HepG2 (cell line): ENCODE measurements at regions not wholly inside any gene's neighbourhood (a gene's known extent, or its start where the extent isn't known, plus 50 kb on each side); places are given as distances from the start of the nearest gene placed in this dataset.

Source experiments
- ATAC-seq: fragments of 200-7000 bp; cut with Tn5 transposase; 3 replicates; pipeline ENCODE4 v1.9.1; 2020; ENCODE audit warnings: mild to moderate bottlenecking, moderate library complexity
- BruUV-seq: library from RNA; stranded (reverse); fragments of 400-500 nt; replicated peaks from 2 replicates; lab custom pipeline; 2021; lab: Mats Ljungman, UMichigan
- CTCF ChIA-PET: fragments of 300-600 bp; formaldehyde crosslinking; extraction: SDS; loops from one replicate; lab custom pipeline; 2021; ENCODE audit warnings: low total read pairs, inconsistent platforms, low intra/inter-chr PET ratio; lab: Yijun Ruan, JAX
- POLR2A ChIA-PET: fragments of 350-600 bp; sonication (Branson Sonifier 250); formaldehyde crosslinking; loops from one replicate; lab custom pipeline; 2020; ENCODE audit warnings: antibody characterized with exemption, inconsistent platforms; lab: Yijun Ruan, JAX
- DNase-seq: peaks from one replicate; pipeline ENCODE4 v3.0.0-alpha.2; 2015; ENCODE audit warnings: low spot score
- FAIRE-seq: peaks from 3 replicates; lab custom pipeline; 2011; peaks lifted over from hg19 to GRCh38; lab: Jason Lieb, UNC
- H2AFZ ChIP-seq: one replicate; pipeline ENCODE4 v1.6.1; 2011; ENCODE audit warnings: low read length, inconsistent platforms
- H3K27ac ChIP-seq: fragments of 300-600 bp; 3 replicates; pipeline ENCODE4 v1.8.0; 2011; ENCODE audit warnings: mixed run types, mild to moderate bottlenecking, mixed read lengths, low read length, inconsistent platforms; ENCODE audit not compliant: insufficient read depth; ENCODE audit errors: extremely low read length
- H3K27me3 ChIP-seq, 2 experiments: fragments of 200-600 bp in 1 of 2; 2 replicates in 1 of 2; 3 replicates in 1 of 2; pipeline versions ENCODE4 v1.6.0 to v1.8.0; 2011; ENCODE audit warnings: low read length in 2 of 2, mild to moderate bottlenecking in 2 of 2, moderate library complexity in 2 of 2, inconsistent platforms in 1 of 2; ENCODE audit not compliant: insufficient read depth in 2 of 2, control insufficient read depth in 1 of 2
- H3K36me3 ChIP-seq, 2 experiments: fragments of 200-600 bp in 1 of 2; replicated peaks in 1 of 2; 2 replicates in 1 of 2; 3 replicates in 1 of 2; pipeline versions ENCODE4 v1.5.1 to v1.8.0; 2011; ENCODE audit warnings: low read length in 2 of 2, inconsistent platforms in 1 of 2; ENCODE audit not compliant: insufficient read depth in 2 of 2, control insufficient read depth in 1 of 2
- H3K4me1 ChIP-seq: 2 replicates; pipeline ENCODE4 v1.5.1; 2012; ENCODE audit warnings: low read length, inconsistent platforms; ENCODE audit not compliant: insufficient read depth
- H3K4me2 ChIP-seq: 2 replicates; pipeline ENCODE4 v1.6.0; 2011; ENCODE audit warnings: low read depth, low read length, inconsistent platforms
- H3K4me3 ChIP-seq, 3 experiments: fragments of 200-600 bp in 1 of 3; sonication (generic), shearing (Covaris generic) in 1 of 3; replicated peaks in 1 of 3; 2 replicates each; pipeline ENCODE4 v1.5.1; 2011 to 2016; ENCODE audit warnings: low read length in 3 of 3, inconsistent platforms in 2 of 3, low read depth in 2 of 3, mild to moderate bottlenecking in 2 of 3, control low read depth in 1 of 3, mixed read lengths in 1 of 3; ENCODE audit not compliant: insufficient read depth in 1 of 3
- H3K79me2 ChIP-seq: one replicate; pipeline ENCODE4 v1.6.1; 2011; ENCODE audit warnings: low read length, inconsistent platforms; ENCODE audit not compliant: insufficient read depth
- H3K9ac ChIP-seq: 2 replicates; pipeline ENCODE4 v1.6.0; 2011; ENCODE audit warnings: mild to moderate bottlenecking, low read depth, low read length, inconsistent platforms; ENCODE audit not compliant: insufficient read depth
- H3K9me3 ChIP-seq: 2 replicates; pipeline ENCODE4 v1.5.1; 2012; ENCODE audit warnings: mild to moderate bottlenecking, low read length
- H4K20me1 ChIP-seq: 2 replicates; pipeline ENCODE4 v1.6.0; 2011; ENCODE audit warnings: inconsistent platforms, mild to moderate bottlenecking, low read length, moderate library complexity; ENCODE audit not compliant: insufficient read depth
- GABPB1 ChIP-seq: IDR thresholded peaks from 2 replicates; pipeline ENCODE4 v1.6.1; 2016; ENCODE audit warnings: mild to moderate bottlenecking, missing genetic modification reagents, moderate library complexity, missing compliant biosample characterization
- MAFG ChIP-seq: sonication (generic); formaldehyde crosslinking; IDR thresholded peaks from 2 replicates; pipeline ENCODE4 v1.5.1; 2020; ENCODE audit warnings: mild to moderate bottlenecking, missing genetic modification reagents
- MNT ChIP-seq: fragments of 450-650 bp; IDR thresholded peaks from 2 replicates; pipeline ENCODE4 v1.6.1; 2016
- PBX2 ChIP-seq: IDR thresholded peaks from 2 replicates; pipeline ENCODE4 v1.6.1; 2016; ENCODE audit warnings: control low read depth
- SNAI1 ChIP-seq: sonication (generic); formaldehyde crosslinking; IDR thresholded peaks from 2 replicates; pipeline ENCODE4 v1.5.0; 2020; ENCODE audit warnings: mild to moderate bottlenecking, missing genetic modification reagents, borderline replicate concordance
- TCF7 ChIP-seq: sonication (generic); IDR thresholded peaks from 2 replicates; pipeline ENCODE4 v1.6.1; 2016; ENCODE audit warnings: antibody characterized with exemption, low read depth
- ZFP36L2 ChIP-seq: sonication (generic); formaldehyde crosslinking; IDR thresholded peaks from 2 replicates; pipeline ENCODE4 v1.4.0; 2020; ENCODE audit warnings: missing genetic modification reagents
- ZFP82 ChIP-seq: sonication (generic); formaldehyde crosslinking; IDR thresholded peaks from 2 replicates; pipeline ENCODE4 v1.5.1; 2020; ENCODE audit warnings: mild to moderate bottlenecking, missing genetic modification reagents, borderline replicate concordance
- ZFX ChIP-seq: sonication (generic); formaldehyde crosslinking; IDR thresholded peaks from 2 replicates; pipeline ENCODE4 v1.4.0; 2020; ENCODE audit warnings: mild to moderate bottlenecking, low read depth, missing genetic modification reagents, moderate library complexity
- ZNF256 ChIP-seq: sonication (generic); formaldehyde crosslinking; conservative IDR thresholded peaks from 2 replicates; pipeline ENCODE4 v1.4.0; 2020; ENCODE audit warnings: missing genetic modification reagents
- ZNF354B ChIP-seq: sonication (generic); formaldehyde crosslinking; IDR thresholded peaks from 2 replicates; pipeline ENCODE4 v1.8.0; 2022; ENCODE audit warnings: mild to moderate bottlenecking, missing genetic modification reagents
- ZNF589 ChIP-seq: sonication (generic); formaldehyde crosslinking; conservative IDR thresholded peaks from 2 replicates; pipeline ENCODE4 v1.8.0; 2022; ENCODE audit warnings: mild to moderate bottlenecking, moderate library complexity, missing genetic modification reagents
- ZNF83 ChIP-seq: sonication (generic); formaldehyde crosslinking; IDR thresholded peaks from 2 replicates; pipeline ENCODE4 v1.4.0; 2020; ENCODE audit warnings: missing genetic modification reagents, mild to moderate bottlenecking, borderline replicate concordance
- WGBS: methylation state at CpG from one replicate; pipeline ENCODE4 v1.1.6; 2017; ENCODE audit warnings: low lambda C conversion rate; 5-methylcytosine and 5-hydroxymethylcytosine counted together
- in situ Hi-C: cut with HindIII; loops from 2 replicates; pipeline ENCODE4 v1.10.0; 2017; ENCODE audit warnings: low pct_unique_long_range_greater_than_20kb; ENCODE audit not compliant: extremely low pct_ligation_motif_present
- intact Hi-C: fragments of 100-400 bp; cut with micrococcal nuclease; formaldehyde crosslinking; loops from one replicate; pipeline ENCODE4 v1.10.0; 2022; ENCODE audit not compliant: unreplicated experiment
- TF ChIP-seq, protein P1 (sequence below): sonication (generic); formaldehyde crosslinking; IDR thresholded peaks from 2 replicates; pipeline ENCODE4 v1.8.0; 2022; ENCODE audit warnings: missing genetic modification reagents, mild to moderate bottlenecking, inconsistent platforms, borderline replicate concordance

DNA sequence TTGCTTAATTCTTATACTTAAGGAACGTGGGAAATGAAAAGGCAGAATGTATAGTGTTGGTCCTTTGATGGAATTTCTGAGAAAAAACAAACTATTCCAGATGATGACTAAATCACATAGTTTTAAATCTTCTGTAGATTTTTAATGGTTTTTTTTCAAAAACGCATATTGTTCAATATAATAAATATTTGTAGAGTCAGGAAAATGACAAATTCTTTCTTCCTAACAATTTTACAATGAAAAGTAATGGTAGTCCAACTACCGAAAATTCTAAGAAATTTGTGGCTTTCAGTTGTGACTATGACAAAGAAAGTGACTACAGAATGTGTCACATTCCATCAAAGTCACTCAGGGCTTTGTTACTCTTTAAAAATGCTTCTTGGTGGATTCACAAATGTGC is 164.8 kb upstream of the PITX2 start (continued):
- TF ChIP-seq PBX2 (CRISPR knock-in tag), result no peak

- H3K4me3 ChIP-seq, result no peak overlapping the region
- DNase-seq (no peak), ATAC-seq (no peak), FAIRE-seq (no peak)
- POLR2A ChIA-PET, result no interaction called here
- H3K4me2 ChIP-seq, result no peak overlapping the region
- no peaks in the 10 kb centered on the region for H3K27me3 ChIP-seq
- BruUV-seq, result no TSS peak
- 1% methylated on average over 3 of the region's 3 CpGs for WGBS
- H3K4me1 ChIP-seq, result no peaks in the 10 kb centered on the region
- H3K9me3 ChIP-seq, result no peaks in the 10 kb centered on the region
- in situ Hi-C loops, result no loop called here
- no peaks in the 10 kb centered on the region for H3K79me2 ChIP-seq
- intact Hi-C loops, result no loop called here
- CTCF ChIA-PET, result no interaction called here
- no peak overlapping the region for H3K27ac ChIP-seq
- no peak for TF ChIP-seq ZNF256 (CRISPR knock-in tag)
- no peak for TF ChIP-seq TCF7
- no peak for TF ChIP-seq MNT
- no peak for TF ChIP-seq MAFG (CRISPR knock-in tag)
- H3K36me3 ChIP-seq, result no peaks in the 10 kb centered on the region
- H3K9ac ChIP-seq, result no peak overlapping the region
- no peak overlapping the region for H2AFZ ChIP-seq
- H4K20me1 ChIP-seq, result no peaks in the 10 kb centered on the region
These were observed 165.4 kb upstream of the PITX2 start for GRCh38 chr4:110788302-110788701.

DNA sequence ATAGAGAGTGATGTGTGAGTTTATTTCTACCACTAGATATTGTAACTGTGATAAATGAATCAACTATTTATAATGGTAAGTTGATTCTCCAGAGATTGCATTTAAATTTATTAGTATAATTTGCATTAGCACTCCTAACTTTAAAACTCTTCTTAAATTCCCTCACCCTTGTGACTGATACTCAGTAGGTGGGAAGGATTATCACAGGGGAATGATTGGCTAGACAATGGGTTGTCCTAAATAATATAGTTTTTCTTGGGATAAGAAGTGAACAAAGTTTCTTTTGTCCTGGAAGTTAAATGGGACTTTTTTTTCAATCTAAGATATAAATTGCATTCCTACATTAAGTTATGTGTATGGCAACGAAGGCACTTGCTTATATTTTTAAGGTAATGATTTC is 169.2 kb upstream of the PITX2 start:
- no TSS peak for BruUV-seq
- no peaks in the 10 kb centered on the region for H3K9me3 ChIP-seq
- no peak overlapping the region for H3K9ac ChIP-seq
- no peaks in the 10 kb centered on the region for H4K20me1 ChIP-seq
- no peak overlapping the region for H3K27ac ChIP-seq
- ATAC-seq (no peak), FAIRE-seq (no peak), DNase-seq (no peak)
- WGBS, result 0% methylated on average over 1 of the region's 1 CpG
- no peak overlapping the region for H3K4me2 ChIP-seq
- CTCF ChIA-PET, result no interaction called here
- H3K4me1 ChIP-seq, result no peaks in the 10 kb centered on the region
- POLR2A ChIA-PET, result no interaction called here
- H3K27me3 ChIP-seq, result no peaks in the 10 kb centered on the region
- H3K79me2 ChIP-seq, result no peaks in the 10 kb centered on the region
- intact Hi-C loops (no loop called here), in situ Hi-C loops (no loop called here)
- H3K36me3 ChIP-seq, result no peaks in the 10 kb centered on the region
- TF ChIP-seq ZFP82 (CRISPR knock-in tag), result no peak
- no peak for TF ChIP-seq ZNF354B (CRISPR knock-in tag)
- TF ChIP-seq ZNF589 (CRISPR knock-in tag), result no peak
- TF ChIP-seq, protein P1, sequence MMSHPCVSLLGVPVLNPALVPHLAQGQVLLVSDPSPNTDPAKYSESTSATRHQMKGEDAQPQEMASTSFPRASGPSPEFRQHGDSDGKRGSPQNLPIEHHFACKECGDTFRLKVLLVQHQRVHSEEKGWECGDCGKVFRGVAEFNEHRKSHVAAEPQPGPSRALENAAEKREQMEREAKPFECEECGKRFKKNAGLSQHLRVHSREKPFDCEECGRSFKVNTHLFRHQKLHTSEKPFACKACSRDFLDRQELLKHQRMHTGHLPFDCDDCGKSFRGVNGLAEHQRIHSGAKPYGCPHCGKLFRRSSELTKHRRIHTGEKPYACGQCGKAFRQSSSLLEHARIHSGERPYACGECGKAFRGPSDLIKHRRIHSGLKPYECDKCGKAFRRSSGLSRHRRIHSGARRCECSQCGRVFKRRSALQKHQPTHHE (CRISPR knock-in tag), result no peak
- TF ChIP-seq SNAI1 (CRISPR knock-in tag), result no peak
- no peak for TF ChIP-seq ZNF83 (CRISPR knock-in tag)
- TF ChIP-seq GABPB1 (CRISPR knock-in tag), result no peak
- TF ChIP-seq ZFP36L2 (CRISPR knock-in tag), result no peak
- no peak for TF ChIP-seq ZFX (CRISPR knock-in tag)
- H2AFZ ChIP-seq, result no peak overlapping the region
- no peak overlapping the region for H3K4me3 ChIP-seq
